ENCODE measurements at regions not wholly inside any gene's neighbourhood (a gene's known extent, or its start where the extent isn't known, plus 50 kb on each side); places are given as distances from the start of the nearest gene placed in this dataset.

- H3K27ac ChIP-seq, result no peak overlapping the region
- TF ChIP-seq CTCF (conservative IDR thresholded peaks at IDR 0.05) (no peak), ZFX (IDR thresholded peaks at IDR 0.05) (no peak)
Observed at GRCh38 chr9:80009204-80009603, 437.4 kb downstream of the TLE4 start.

DNA sequence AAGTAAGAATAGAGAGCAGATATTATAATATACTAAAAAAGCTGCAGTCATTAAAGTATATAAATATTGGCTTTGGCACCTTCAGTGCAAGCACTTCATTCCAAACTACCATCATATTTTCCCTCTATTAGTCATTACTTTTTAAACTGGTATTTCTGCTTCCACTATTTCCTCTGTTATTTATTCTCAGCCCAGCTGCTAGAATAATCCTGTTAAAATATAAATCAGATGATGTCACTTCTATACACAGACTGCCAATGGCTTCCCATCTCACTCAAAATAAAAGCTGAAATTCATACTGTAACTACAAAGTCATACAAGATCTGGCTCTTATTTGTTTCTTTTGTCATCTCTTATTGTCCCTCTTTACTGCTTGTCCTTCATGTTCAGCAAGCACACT, 432.9 kb downstream of the TLE4 start:
- TF ChIP-seq CTCF (conservative IDR thresholded peaks at IDR 0.05) (no peak), ZFX (IDR thresholded peaks at IDR 0.05) (no peak)

GRCh38 chr9:79990536-79990935, 418.8 kb downstream of the TLE4 start:
- H3K27ac ChIP-seq, result no peak overlapping the region
- TF ChIP-seq ZFX (IDR thresholded peaks at IDR 0.05) (no peak), CTCF (conservative IDR thresholded peaks at IDR 0.05) (no peak)

More for the DNA sequence above, 432.9 kb downstream of the TLE4 start:
- H3K27ac ChIP-seq, result no peak overlapping the region

GRCh38 chr9:79989079-79989478, 417.3 kb downstream of the TLE4 start:
- no peak for TF ChIP-seq CTCF (conservative IDR thresholded peaks at IDR 0.05)
- no peak for TF ChIP-seq ZFX (IDR thresholded peaks at IDR 0.05)
- no peak overlapping the region for H3K27ac ChIP-seq

- no peak overlapping the region for H3K27ac ChIP-seq
- TF ChIP-seq ZFX (IDR thresholded peaks at IDR 0.05) (no peak), CTCF (conservative IDR thresholded peaks at IDR 0.05) (no peak)
Observed at GRCh38 chr9:79988126-79988525, 416.4 kb downstream of the TLE4 start.

DNA sequence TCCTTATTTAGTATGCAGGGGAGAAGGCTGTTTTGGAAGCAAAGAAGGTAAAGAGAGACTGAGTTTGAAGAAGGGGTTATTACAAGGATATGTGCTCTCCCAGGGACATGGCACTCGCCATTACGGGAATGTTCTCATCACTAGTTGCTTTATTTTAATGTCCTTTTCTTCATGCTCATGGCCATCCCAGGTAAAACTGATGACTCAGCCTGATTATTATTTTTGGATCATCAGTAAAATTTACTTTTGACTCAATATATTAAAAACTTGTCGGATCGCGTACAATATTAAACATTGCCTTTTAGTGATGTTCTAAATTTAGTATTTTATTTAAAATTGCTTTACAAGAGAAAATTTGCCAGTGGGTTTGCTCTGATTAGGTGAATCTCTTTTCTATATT, 414.7 kb downstream of the TLE4 start:
- no peak for TF ChIP-seq CTCF (conservative IDR thresholded peaks at IDR 0.05)
- TF ChIP-seq ZFX (IDR thresholded peaks at IDR 0.05), result no peak
- H3K27ac ChIP-seq, result no peak overlapping the region

DNA sequence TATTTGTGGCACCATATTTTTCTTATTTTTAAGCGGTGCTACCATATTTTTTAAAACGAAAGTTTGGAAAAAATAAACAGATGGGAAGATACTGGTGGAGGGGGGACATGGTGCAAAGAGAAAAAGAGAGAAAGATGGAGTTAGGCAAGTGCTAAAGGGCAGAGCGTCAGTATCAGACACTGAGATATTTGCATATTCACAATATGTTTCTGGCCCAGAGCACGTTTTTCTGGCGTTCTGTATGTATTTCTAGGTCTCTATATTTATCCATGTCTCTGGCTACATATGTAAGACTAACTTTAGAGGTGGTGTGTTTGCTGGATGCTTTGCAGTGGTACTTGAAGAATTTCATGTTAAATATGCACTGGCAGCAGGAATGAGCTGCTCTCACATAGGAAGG, 414.0 kb downstream of the TLE4 start:
- TF ChIP-seq ZFX (IDR thresholded peaks at IDR 0.05) (no peak), CTCF (conservative IDR thresholded peaks at IDR 0.05) (no peak)
- H3K27ac ChIP-seq, result no peak overlapping the region

All from C4-2B (cell line).